GM18907 (cell line): ENCODE measurements at regions not wholly inside any gene's neighbourhood (a gene's known extent, or its start where the extent isn't known, plus 50 kb on each side); places are given as distances from the start of the nearest gene placed in this dataset.

Experiments
- ATAC-seq: cut with Tn5 transposase; IDR thresholded peaks from one replicate; pipeline ENCODE4 v1.9.1; 2021; ENCODE audit warnings: mild to moderate bottlenecking, moderate library complexity; ENCODE audit not compliant: unreplicated experiment

DNA sequence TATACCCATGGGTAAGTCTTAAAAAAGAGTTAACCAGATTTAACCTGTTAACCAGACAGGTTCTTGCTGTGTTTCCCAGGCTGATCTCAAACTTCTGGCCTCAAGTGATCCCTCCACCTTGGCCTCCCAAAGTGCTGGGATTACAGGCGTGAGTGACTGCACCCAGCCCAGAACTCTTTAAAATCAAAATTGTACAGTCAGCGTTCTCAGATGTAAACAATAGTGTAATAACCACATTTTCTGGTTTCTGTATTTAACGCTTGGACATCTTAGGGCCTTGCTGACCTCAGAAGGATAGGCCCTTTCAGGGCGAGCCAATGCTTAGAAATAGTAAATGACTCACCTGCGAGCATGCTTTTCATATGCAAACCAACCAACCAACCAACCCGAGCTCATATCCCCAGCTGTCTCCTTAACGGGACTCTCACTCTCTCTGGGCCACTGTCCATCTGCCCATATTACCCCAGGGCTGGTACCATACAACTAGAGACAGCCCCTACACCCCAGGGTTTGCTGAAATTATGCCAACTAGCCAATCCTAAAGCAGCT is 415.0 kb upstream of the XYLT1 start:
- ATAC-seq, result no peak

- no peak for ATAC-seq
Measured at GRCh38 chr16:17877821-17878360, 407.1 kb upstream of the XYLT1 start.

DNA sequence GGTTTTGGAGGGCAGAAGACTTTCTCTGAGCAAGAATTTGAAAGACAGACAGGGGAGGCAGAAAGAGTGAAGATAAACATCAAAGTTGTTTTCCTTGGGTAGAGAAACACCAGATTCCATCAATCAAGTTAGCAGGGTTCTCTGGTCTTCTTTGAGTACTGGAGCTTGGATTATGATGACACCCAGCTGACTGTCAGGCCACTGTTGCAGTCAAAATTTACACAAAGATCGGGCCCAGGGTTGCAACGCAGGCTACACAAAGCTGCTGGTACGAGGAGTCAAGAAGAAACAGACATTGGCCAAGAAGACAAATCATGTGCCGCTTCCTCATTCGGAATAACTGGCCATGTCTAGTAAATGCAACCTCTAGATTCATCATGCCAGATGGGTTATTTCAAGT is 396.2 kb upstream of the XYLT1 start:
- no peak for ATAC-seq

DNA sequence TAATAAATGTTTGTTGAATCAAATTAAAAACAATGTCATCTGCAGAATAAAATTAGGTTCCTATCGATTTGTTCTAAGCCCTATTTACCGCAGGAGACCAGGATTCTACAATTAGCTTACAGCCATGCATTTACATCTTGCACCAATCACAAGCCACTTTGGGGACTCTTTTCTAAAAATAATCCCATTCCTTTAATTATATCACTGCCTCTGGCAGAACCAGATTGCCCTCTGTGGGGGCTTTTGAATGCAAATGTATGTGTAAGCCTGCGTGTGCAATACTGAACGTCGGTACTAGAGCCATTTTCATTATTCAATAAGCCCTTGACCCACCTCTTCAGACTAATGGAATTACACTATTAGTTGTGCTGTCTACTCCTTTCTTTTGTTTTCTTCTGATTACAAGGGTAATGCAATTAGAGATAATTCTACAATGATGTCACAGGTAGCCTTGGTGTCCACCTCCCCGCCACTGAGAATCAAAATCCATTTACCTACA is 391.3 kb upstream of the XYLT1 start:
- ATAC-seq, result no peak

DNA sequence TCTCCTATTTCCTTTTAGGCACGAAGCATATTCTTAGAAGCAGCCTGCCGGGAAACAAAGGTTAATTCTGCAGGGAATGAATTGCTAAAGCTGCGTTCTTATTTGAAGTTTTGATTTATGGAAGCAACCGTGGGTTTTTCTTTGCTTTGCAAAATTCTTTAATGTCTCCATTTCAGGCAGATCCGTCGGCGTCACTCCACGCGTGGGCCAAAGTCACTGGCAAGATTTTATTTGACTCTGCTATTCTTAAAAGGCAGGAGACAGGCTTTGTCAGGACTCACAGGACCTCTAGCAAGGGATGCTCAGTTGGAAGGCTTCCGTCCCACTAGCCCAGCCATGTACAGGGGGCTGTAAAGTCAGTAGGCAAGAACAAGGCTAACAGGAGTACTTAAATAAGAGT is 387.3 kb upstream of the XYLT1 start:
- ATAC-seq, result no peak

DNA sequence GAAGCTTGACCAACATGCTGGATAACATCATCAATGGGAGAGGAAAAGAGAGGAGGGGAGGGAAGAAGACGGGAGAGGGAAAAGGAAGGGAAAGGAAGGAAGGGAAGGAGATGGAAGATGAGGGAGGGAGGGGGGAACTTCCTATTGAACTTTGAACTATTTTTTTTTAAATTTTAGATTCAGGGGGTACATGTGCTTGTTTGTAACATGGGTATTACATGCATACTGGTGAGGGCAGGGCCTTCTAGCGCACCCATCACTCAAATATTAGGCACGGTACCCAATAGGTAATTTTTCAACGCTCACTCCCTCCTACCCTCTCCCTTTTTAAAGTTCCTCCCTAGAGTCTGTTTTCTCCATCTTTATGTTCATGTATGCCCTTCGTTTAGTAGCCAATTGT is 383.2 kb upstream of the XYLT1 start:
- no peak for ATAC-seq

DNA sequence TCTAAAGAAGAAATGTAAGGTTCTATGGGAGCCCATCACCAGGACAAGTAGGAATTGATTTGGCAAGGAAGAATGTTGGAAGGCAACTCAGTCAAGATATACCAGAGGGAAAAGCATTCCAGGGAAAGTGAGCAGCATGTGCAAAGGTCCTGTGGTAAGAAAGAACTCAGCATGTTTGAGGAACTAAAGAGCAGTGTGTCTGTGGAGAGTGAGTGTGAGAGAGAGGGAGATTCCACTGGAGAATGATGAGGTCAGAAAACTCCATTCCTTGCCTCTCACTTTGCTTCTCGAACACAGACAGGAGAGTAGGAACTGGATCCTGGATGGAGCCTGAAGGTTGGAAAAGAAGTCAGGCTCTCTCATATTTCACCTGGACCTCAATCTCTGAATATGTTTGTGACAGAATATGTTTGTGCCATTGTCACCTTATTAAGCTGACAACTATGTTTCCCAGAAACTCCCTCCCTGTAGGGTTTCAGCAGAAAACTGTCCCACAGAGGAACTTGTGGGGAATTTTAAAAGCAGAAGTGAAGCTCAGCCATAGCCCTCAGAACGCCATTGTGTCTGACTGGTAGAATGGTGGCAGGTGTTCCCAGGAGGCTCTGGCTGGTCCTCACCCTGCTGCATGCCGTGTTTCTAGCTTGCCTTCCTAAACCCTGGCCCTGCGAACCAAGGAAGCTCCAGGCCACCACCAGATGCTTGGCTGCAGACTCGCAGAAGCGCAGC is 382.4 kb upstream of the XYLT1 start:
- ATAC-seq, result no peak

GRCh38 chr16:17850581-17851250 is 380.0 kb upstream of the XYLT1 start:
- no peak for ATAC-seq

GRCh38 chr16:17847234-17847795 is 376.6 kb upstream of the XYLT1 start:
- no peak for ATAC-seq

GRCh38 chr16:17846030-17846429 is 375.3 kb upstream of the XYLT1 start:
- no peak for ATAC-seq

- ATAC-seq, result no peak
Measured at GRCh38 chr16:17845031-17845430, 374.3 kb upstream of the XYLT1 start.

GRCh38 chr16:17843905-17844304 is 373.1 kb upstream of the XYLT1 start:
- no peak for ATAC-seq

GRCh38 chr16:17839907-17840306 is 369.1 kb upstream of the XYLT1 start:
- ATAC-seq, result no peak

GRCh38 chr16:17839272-17839671 is 368.5 kb upstream of the XYLT1 start:
- no peak for ATAC-seq

GRCh38 chr16:17836868-17837602 is 366.3 kb upstream of the XYLT1 start:
- ATAC-seq, result no peak

DNA sequence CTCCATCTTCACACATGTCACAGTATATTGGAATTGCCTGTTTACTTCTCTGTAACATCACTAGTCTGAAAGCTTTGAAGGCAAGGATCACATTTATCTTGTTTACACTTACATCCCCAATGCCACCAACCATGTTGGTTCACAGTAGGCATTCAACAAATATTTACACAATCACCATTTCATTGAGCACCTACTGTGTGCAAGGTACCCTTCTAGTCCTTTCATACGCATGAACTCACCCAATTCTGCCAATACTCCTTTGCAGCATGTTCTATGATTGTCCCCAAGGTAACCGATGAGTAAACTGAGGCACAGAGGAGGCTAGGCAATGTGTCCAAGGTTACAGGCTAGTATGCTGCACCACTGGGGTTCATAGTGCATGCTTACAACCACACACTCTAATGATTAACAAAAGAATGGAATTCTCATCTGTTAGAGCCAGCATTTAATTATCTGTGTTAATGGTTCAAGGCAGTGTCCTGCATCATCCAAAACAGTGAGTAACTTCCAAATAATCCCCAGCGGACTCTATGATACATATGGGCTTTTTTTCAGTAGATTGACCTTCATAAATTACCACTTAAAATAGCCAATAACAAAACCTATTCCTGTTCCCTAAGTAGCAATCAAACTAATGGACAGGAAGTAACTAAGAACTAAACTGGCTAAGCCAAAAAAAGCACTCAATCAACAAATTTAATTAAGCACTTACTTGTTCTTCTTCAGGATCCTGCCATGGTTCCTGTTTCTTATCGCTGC is 364.5 kb upstream of the XYLT1 start:
- ATAC-seq, result no peak

GRCh38 chr16:17832738-17833137 is 362.0 kb upstream of the XYLT1 start:
- no peak for ATAC-seq

DNA sequence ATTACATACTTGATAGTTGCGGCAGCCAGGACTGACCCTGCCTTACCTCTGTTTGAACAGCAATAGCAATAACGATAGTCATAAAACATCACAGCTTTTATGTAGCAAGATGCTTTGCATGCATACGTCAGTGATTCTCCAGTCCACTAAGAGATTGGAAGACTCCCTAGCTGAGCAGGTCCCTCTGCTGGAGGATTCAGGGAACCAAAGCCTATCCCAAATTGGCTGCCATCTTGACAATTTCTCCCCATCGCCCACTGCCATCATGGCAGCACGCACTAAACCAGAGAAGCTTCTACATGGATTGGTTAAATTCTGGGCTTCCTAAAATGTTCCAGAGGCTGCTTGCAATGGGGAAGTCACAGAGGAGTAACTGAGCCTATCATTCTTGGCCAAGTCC is 360.6 kb upstream of the XYLT1 start:
- ATAC-seq, result no peak

- no peak for ATAC-seq
Measured at GRCh38 chr16:17830651-17831050, 359.9 kb upstream of the XYLT1 start.

GRCh38 chr16:17829811-17830210 is 359.1 kb upstream of the XYLT1 start:
- no peak for ATAC-seq
